ENCODE measurements at regions not wholly inside any gene's neighbourhood (a gene's known extent, or its start where the extent isn't known, plus 50 kb on each side); places are given as distances from the start of the nearest gene placed in this dataset.
"Not testable (repeated sequence)": the region's sequence is repeated elsewhere in the genome, so short reads cannot be mapped to it uniquely, and the experiment has no call there.

- no peaks in the 10 kb centered on the region for H3K4me1 Mint-ChIP-seq (ENCODE audit: low read depth)
- H3K27me3 Mint-ChIP-seq, result no peaks in the 10 kb centered on the region
- no peak overlapping the region for H3K27ac Mint-ChIP-seq
- no peaks in the 10 kb centered on the region for H3K36me3 Mint-ChIP-seq (ENCODE audit: low read depth)
- peaks cover 14% of the 10 kb centered on the region for H3K9me3 Mint-ChIP-seq
- intact Hi-C loops (cut with micrococcal nuclease), result no loop called here
- H3K4me3 Mint-ChIP-seq, result no peak overlapping the region
Measured at GRCh38 chr5:121396716-121397115, 455.0 kb upstream of the FTMT start.

- intact Hi-C loops (cut with micrococcal nuclease), result no loop called here
- no peak overlapping the region for H3K4me3 Mint-ChIP-seq
- no peaks in the 10 kb centered on the region for H3K36me3 Mint-ChIP-seq (ENCODE audit: low read depth)
- peaks cover 23% of the 10 kb centered on the region for H3K9me3 Mint-ChIP-seq
- no peaks in the 10 kb centered on the region for H3K27me3 Mint-ChIP-seq
- H3K4me1 Mint-ChIP-seq (ENCODE audit: low read depth), result no peaks in the 10 kb centered on the region
- H3K27ac Mint-ChIP-seq, result no peak overlapping the region
Measured at GRCh38 chr5:121399879-121400278, 451.8 kb upstream of the FTMT start.

- H3K9me3 Mint-ChIP-seq, result peaks cover 10% of the 10 kb centered on the region
- no peaks in the 10 kb centered on the region for H3K36me3 Mint-ChIP-seq (ENCODE audit: low read depth)
- no peaks in the 10 kb centered on the region for H3K27me3 Mint-ChIP-seq
- H3K27ac Mint-ChIP-seq, result no peak overlapping the region
- no peak overlapping the region for H3K4me3 Mint-ChIP-seq
- intact Hi-C loops (cut with micrococcal nuclease), result no loop called here
- no peaks in the 10 kb centered on the region for H3K4me1 Mint-ChIP-seq (ENCODE audit: low read depth)
Measured at GRCh38 chr5:121408778-121409177, 442.9 kb upstream of the FTMT start.

GRCh38 chr5:121415270-121415669, 436.4 kb upstream of the FTMT start:
- Mint-ChIP-seq H3K9me3 (peaks cover 9% of the 10 kb centered on the region), H3K27ac (no peak overlapping the region), H3K36me3 (ENCODE audit: low read depth) (no peaks in the 10 kb centered on the region), H3K27me3 (no peaks in the 10 kb centered on the region), H3K4me1 (ENCODE audit: low read depth) (no peaks in the 10 kb centered on the region), H3K4me3 (no peak overlapping the region)
- intact Hi-C loops (cut with micrococcal nuclease), result no loop called here

GRCh38 chr5:121421646-121422045, 430.0 kb upstream of the FTMT start:
- Mint-ChIP-seq H3K27ac (no peak overlapping the region), H3K4me3 (no peak overlapping the region), H3K36me3 (ENCODE audit: low read depth) (no peaks in the 10 kb centered on the region), H3K4me1 (ENCODE audit: low read depth) (no peaks in the 10 kb centered on the region), H3K27me3 (no peaks in the 10 kb centered on the region), H3K9me3 (peaks cover 18% of the 10 kb centered on the region)
- intact Hi-C loops (cut with micrococcal nuclease), result no loop called here

GRCh38 chr5:121424976-121425375, 426.7 kb upstream of the FTMT start:
- Mint-ChIP-seq H3K4me1 (ENCODE audit: low read depth) (no peaks in the 10 kb centered on the region), H3K27ac (no peak overlapping the region)
- intact Hi-C loops (cut with micrococcal nuclease), result no loop called here

GRCh38 chr5:121426153-121426552, 425.5 kb upstream of the FTMT start:
- no peaks in the 10 kb centered on the region for H3K36me3 Mint-ChIP-seq (ENCODE audit: low read depth)
- H3K27me3 Mint-ChIP-seq, result no peaks in the 10 kb centered on the region
- no peaks in the 10 kb centered on the region for H3K4me1 Mint-ChIP-seq (ENCODE audit: low read depth)
- intact Hi-C loops (cut with micrococcal nuclease), result no loop called here
- H3K4me3 Mint-ChIP-seq, result no peak overlapping the region
- peaks cover 9% of the 10 kb centered on the region for H3K9me3 Mint-ChIP-seq
- H3K27ac Mint-ChIP-seq, result no peak overlapping the region

More at GRCh38 chr5:121424976-121425375, 426.7 kb upstream of the FTMT start:
- Mint-ChIP-seq H3K36me3 (ENCODE audit: low read depth) (no peaks in the 10 kb centered on the region), H3K9me3 (peaks cover 9% of the 10 kb centered on the region), H3K27me3 (no peaks in the 10 kb centered on the region), H3K4me3 (no peak overlapping the region)

- intact Hi-C loops (cut with micrococcal nuclease), result no loop called here
- H3K36me3 Mint-ChIP-seq (ENCODE audit: low read depth), result no peaks in the 10 kb centered on the region
- H3K9me3 Mint-ChIP-seq, result no peaks in the 10 kb centered on the region
- H3K27ac Mint-ChIP-seq, result no peak overlapping the region
- no peaks in the 10 kb centered on the region for H3K27me3 Mint-ChIP-seq
- H3K4me3 Mint-ChIP-seq, result no peak overlapping the region
- no peaks in the 10 kb centered on the region for H3K4me1 Mint-ChIP-seq (ENCODE audit: low read depth)
Measured at GRCh38 chr5:121429761-121430160, 421.9 kb upstream of the FTMT start.

GRCh38 chr5:121430538-121430937, 421.1 kb upstream of the FTMT start:
- Mint-ChIP-seq H3K9me3 (no peaks in the 10 kb centered on the region), H3K36me3 (ENCODE audit: low read depth) (no peaks in the 10 kb centered on the region), H3K27ac (no peak overlapping the region), H3K4me3 (no peak overlapping the region), H3K27me3 (no peaks in the 10 kb centered on the region), H3K4me1 (ENCODE audit: low read depth) (no peaks in the 10 kb centered on the region)
- intact Hi-C loops (cut with micrococcal nuclease), result no loop called here

GRCh38 chr5:121445511-121445910, 406.2 kb upstream of the FTMT start:
- Mint-ChIP-seq H3K9me3 (peaks cover 40% of the 10 kb centered on the region), H3K27me3 (no peaks in the 10 kb centered on the region), H3K4me1 (ENCODE audit: low read depth) (no peaks in the 10 kb centered on the region), H3K36me3 (ENCODE audit: low read depth) (no peaks in the 10 kb centered on the region), H3K4me3 (no peak overlapping the region), H3K27ac (no peak overlapping the region)
- intact Hi-C loops (cut with micrococcal nuclease), result no loop called here

- Mint-ChIP-seq H3K27ac (no peak overlapping the region), H3K36me3 (ENCODE audit: low read depth) (no peaks in the 10 kb centered on the region), H3K4me3 (no peak overlapping the region), H3K4me1 (ENCODE audit: low read depth) (no peaks in the 10 kb centered on the region), H3K9me3 (no peaks in the 10 kb centered on the region), H3K27me3 (no peaks in the 10 kb centered on the region)
- intact Hi-C loops (cut with micrococcal nuclease), result no loop called here
Measured at GRCh38 chr5:121462441-121462840, 389.2 kb upstream of the FTMT start.

GRCh38 chr5:121471222-121471621, 380.5 kb upstream of the FTMT start:
- H3K4me1 Mint-ChIP-seq (ENCODE audit: low read depth); H3K36me3 Mint-ChIP-seq (ENCODE audit: low read depth); H3K4me3 Mint-ChIP-seq; H3K9me3 Mint-ChIP-seq; H3K27me3 Mint-ChIP-seq; intact Hi-C loops (cut with micrococcal nuclease); H3K27ac Mint-ChIP-seq: not testable (repeated sequence)

- H3K36me3 Mint-ChIP-seq (ENCODE audit: low read depth), result no peaks in the 10 kb centered on the region
- H3K4me1 Mint-ChIP-seq (ENCODE audit: low read depth), result no peaks in the 10 kb centered on the region
- no peak overlapping the region for H3K27ac Mint-ChIP-seq
- H3K27me3 Mint-ChIP-seq, result no peaks in the 10 kb centered on the region
- intact Hi-C loops (cut with micrococcal nuclease), result no loop called here
- no peak overlapping the region for H3K4me3 Mint-ChIP-seq
- H3K9me3 Mint-ChIP-seq, result no peaks in the 10 kb centered on the region
Measured at GRCh38 chr5:121478636-121479035, 373.0 kb upstream of the FTMT start.

GRCh38 chr5:121479337-121479736, 372.3 kb upstream of the FTMT start:
- no peak overlapping the region for H3K4me3 Mint-ChIP-seq
- intact Hi-C loops (cut with micrococcal nuclease), result no loop called here
- no peaks in the 10 kb centered on the region for H3K27me3 Mint-ChIP-seq
- no peaks in the 10 kb centered on the region for H3K4me1 Mint-ChIP-seq (ENCODE audit: low read depth)
- H3K36me3 Mint-ChIP-seq (ENCODE audit: low read depth), result no peaks in the 10 kb centered on the region
- no peaks in the 10 kb centered on the region for H3K9me3 Mint-ChIP-seq
- H3K27ac Mint-ChIP-seq, result no peak overlapping the region

GRCh38 chr5:121485281-121485680, 366.4 kb upstream of the FTMT start:
- H3K36me3 Mint-ChIP-seq (ENCODE audit: low read depth), result no peaks in the 10 kb centered on the region
- intact Hi-C loops (cut with micrococcal nuclease), result no loop called here
- no peak overlapping the region for H3K4me3 Mint-ChIP-seq
- no peaks in the 10 kb centered on the region for H3K4me1 Mint-ChIP-seq (ENCODE audit: low read depth)
- no peaks in the 10 kb centered on the region for H3K27me3 Mint-ChIP-seq
- no peaks in the 10 kb centered on the region for H3K9me3 Mint-ChIP-seq
- H3K27ac Mint-ChIP-seq, result no peak overlapping the region
